PC-3 (cell line): ENCODE measurements at regions not wholly inside any gene's neighbourhood (a gene's known extent, or its start where the extent isn't known, plus 50 kb on each side); places are given as distances from the start of the nearest gene placed in this dataset.

Source experiments
- ATAC-seq: fragments of 200-7000 bp; cut with Tn5 transposase; 2 replicates; pipeline ENCODE4 v1.9.1; 2020; ENCODE audit warnings: mild to moderate bottlenecking, moderate library complexity
- BruUV-seq: library from RNA; stranded (reverse); fragments of 400-500 nt; replicated peaks from 2 replicates; lab custom pipeline; 2021; lab: Mats Ljungman, UMichigan
- CTCF ChIA-PET: fragments of 300-600 bp; sonication (Branson Sonifier 250); formaldehyde crosslinking; loops from one replicate; lab custom pipeline; 2022; ENCODE audit warnings: antibody characterized with exemption; lab: Charles Lee
- POLR2A ChIA-PET: fragments of 300-600 bp; sonication (Branson Sonifier 250); formaldehyde crosslinking; loops from one replicate; lab custom pipeline; 2022; ENCODE audit warnings: antibody characterized with exemption; ENCODE audit not compliant: unreplicated experiment; lab: Charles Lee
- DNase-seq: peaks from one replicate; pipeline ENCODE4 v3.0.0-alpha.2; 2015
- H2AFZ ChIP-seq: fragments of 300-600 bp; sonication (generic); 2 replicates; pipeline ENCODE4 v1.6.0; 2016; ENCODE audit warnings: antibody characterized with exemption, low read length
- H3F3A ChIP-seq: fragments of 300-600 bp; sonication (generic); one replicate; pipeline ENCODE4 v1.6.0; 2017; ENCODE audit warnings: antibody characterized with exemption, low read length, control low read depth, mild to moderate bottlenecking; ENCODE audit not compliant: unreplicated experiment
- H3K27ac ChIP-seq: fragments of 300-600 bp; sonication (generic); 2 replicates; pipeline ENCODE4 v1.5.1; 2016; ENCODE audit warnings: mild to moderate bottlenecking, low read length
- H3K27me3 ChIP-seq: fragments of 300-600 bp; sonication (generic); 2 replicates; pipeline ENCODE4 v1.6.1; 2016; ENCODE audit warnings: low read length, mixed read lengths
- H3K36me3 ChIP-seq: fragments of 300-600 bp; sonication (generic); 2 replicates; pipeline ENCODE4 v1.6.1; 2016; ENCODE audit warnings: low read depth, mixed run types, low read length, mixed read lengths
- H3K4me1 ChIP-seq: fragments of 300-600 bp; sonication (generic); 2 replicates; pipeline ENCODE4 v1.5.1; 2016; ENCODE audit warnings: low read length; ENCODE audit not compliant: insufficient read depth
- H3K4me2 ChIP-seq: fragments of 300-600 bp; sonication (generic); 2 replicates; pipeline ENCODE4 v1.6.0; 2016; ENCODE audit warnings: low read length
- H3K4me3 ChIP-seq: fragments of 300-600 bp; sonication (generic); 2 replicates; pipeline ENCODE4 v1.5.1; 2016; ENCODE audit warnings: mild to moderate bottlenecking, low read length, mixed read lengths
- H3K79me2 ChIP-seq: fragments of 300-600 bp; sonication (generic); 2 replicates; pipeline ENCODE4 v1.6.1; 2017; ENCODE audit warnings: low read length, mixed read lengths
- H3K9ac ChIP-seq: fragments of 300-600 bp; sonication (generic); 2 replicates; pipeline ENCODE4 v1.6.0; 2016; ENCODE audit warnings: mild to moderate bottlenecking, low read length
- H3K9me2 ChIP-seq: fragments of 300-600 bp; sonication (generic); replicated peaks from 2 replicates; pipeline ENCODE4 v1.6.1; 2016; ENCODE audit warnings: mixed run types, low read length, mixed read lengths
- H3K9me3 ChIP-seq: fragments of 300-600 bp; sonication (generic); 2 replicates; pipeline ENCODE4 v1.6.1; 2016; ENCODE audit warnings: low read length, mixed read lengths
- H4K20me1 ChIP-seq: fragments of 300-600 bp; sonication (generic); 2 replicates; pipeline ENCODE4 v1.6.1; 2016; ENCODE audit warnings: low read length, mixed read lengths
- CTCF ChIP-seq: fragments of 300-600 bp; sonication (generic); conservative IDR thresholded peaks from 2 replicates; pipeline ENCODE4 v1.5.1; 2017; ENCODE audit warnings: antibody characterized with exemption, low read depth, mild to moderate bottlenecking, low read length
- EZH2 ChIP-seq: fragments of 300-600 bp; sonication (generic); IDR thresholded peaks from one replicate; pipeline ENCODE4 v1.6.1; 2017; ENCODE audit warnings: antibody characterized with exemption, mild to moderate bottlenecking, low read length; ENCODE audit not compliant: unreplicated experiment
- EZH2phosphoT487 ChIP-seq: fragments of 300-600 bp; sonication (generic); IDR thresholded peaks from 2 replicates; pipeline ENCODE4 v1.6.1; 2018; ENCODE audit warnings: mild to moderate bottlenecking, antibody characterized with exemption, low read length, borderline replicate concordance
- intact Hi-C: fragments of 100-400 bp; cut with micrococcal nuclease; formaldehyde crosslinking; loops from 2 replicates; pipeline ENCODE4 v1.9.0; 2023

- no peaks in the 10 kb centered on the region for H3K4me1 ChIP-seq
- CTCF ChIA-PET: no interaction called here
- intact Hi-C loops: no loop called here
- H4K20me1 ChIP-seq: no peaks in the 10 kb centered on the region
- no peaks in the 10 kb centered on the region for H3K9me3 ChIP-seq
- H3K36me3 ChIP-seq: no peaks in the 10 kb centered on the region
- no peak for DNase-seq
- no peak overlapping the region for H3K9ac ChIP-seq
- BruUV-seq: no TSS peak
- no peaks in the 10 kb centered on the region for H3K27me3 ChIP-seq
- H3K4me2 ChIP-seq: no peak overlapping the region
- H2AFZ ChIP-seq: no peak overlapping the region
- no peaks in the 10 kb centered on the region for H3K9me2 ChIP-seq
- ATAC-seq: no peak
- no peak overlapping the region for H3K27ac ChIP-seq
- no peak overlapping the region for H3K4me3 ChIP-seq
- no peaks in the 10 kb centered on the region for H3K79me2 ChIP-seq
- TF ChIP-seq EZH2phosphoT487 (no peak), EZH2 (no peak), CTCF (no peak)
- POLR2A ChIA-PET: no interaction called here
- H3F3A ChIP-seq: no peaks in the 10 kb centered on the region
These were observed 178.3 kb upstream of the ZIC3 start for GRCh38 chrX:137387646-137388045.

- no peaks in the 10 kb centered on the region for H3K79me2 ChIP-seq
- BruUV-seq: no TSS peak
- no peaks in the 10 kb centered on the region for H3K9me3 ChIP-seq
- no peak overlapping the region for H3K4me2 ChIP-seq
- no peak overlapping the region for H3K27ac ChIP-seq
- ATAC-seq: no peak
- TF ChIP-seq EZH2phosphoT487: no peak
- no peak for TF ChIP-seq EZH2
- TF ChIP-seq CTCF: no peak
- POLR2A ChIA-PET: no interaction called here
- H3K9ac ChIP-seq: no peak overlapping the region
- no peaks in the 10 kb centered on the region for H3K27me3 ChIP-seq
- no peaks in the 10 kb centered on the region for H4K20me1 ChIP-seq
- CTCF ChIA-PET: no interaction called here
- H3K36me3 ChIP-seq: no peaks in the 10 kb centered on the region
- no peak for DNase-seq
- no peaks in the 10 kb centered on the region for H3K4me1 ChIP-seq
- H3F3A ChIP-seq: no peaks in the 10 kb centered on the region
- H2AFZ ChIP-seq: no peak overlapping the region
- no peaks in the 10 kb centered on the region for H3K9me2 ChIP-seq
- intact Hi-C loops: no loop called here
- no peak overlapping the region for H3K4me3 ChIP-seq
These were observed 199.8 kb upstream of the ZIC3 start for GRCh38 chrX:137366018-137366633.

GRCh38 chrX:137363559-137363958 is 202.4 kb upstream of the ZIC3 start:
- TF ChIP-seq EZH2phosphoT487: no peak
- Histone ChIP-seq H3K27ac (no peak overlapping the region), H3K27me3 (no peaks in the 10 kb centered on the region), H3K9ac (no peak overlapping the region), H2AFZ (no peak overlapping the region), H3K4me2 (no peak overlapping the region), H3K4me1 (no peaks in the 10 kb centered on the region), H3K4me3 (no peak overlapping the region), H3F3A (no peaks in the 10 kb centered on the region), H3K79me2 (no peaks in the 10 kb centered on the region), H4K20me1 (no peaks in the 10 kb centered on the region), H3K9me2 (no peaks in the 10 kb centered on the region), H3K36me3 (no peaks in the 10 kb centered on the region), H3K9me3 (no peaks in the 10 kb centered on the region)
- intact Hi-C loops: no loop called here
- no TSS peak for BruUV-seq
- ATAC-seq (no peak), DNase-seq (no peak)
- ChIA-PET CTCF (no interaction called here), POLR2A (no interaction called here)
